ENCODE measurements at regions not wholly inside any gene's neighbourhood (a gene's known extent, or its start where the extent isn't known, plus 50 kb on each side); places are given as distances from the start of the nearest gene placed in this dataset.

DNA sequence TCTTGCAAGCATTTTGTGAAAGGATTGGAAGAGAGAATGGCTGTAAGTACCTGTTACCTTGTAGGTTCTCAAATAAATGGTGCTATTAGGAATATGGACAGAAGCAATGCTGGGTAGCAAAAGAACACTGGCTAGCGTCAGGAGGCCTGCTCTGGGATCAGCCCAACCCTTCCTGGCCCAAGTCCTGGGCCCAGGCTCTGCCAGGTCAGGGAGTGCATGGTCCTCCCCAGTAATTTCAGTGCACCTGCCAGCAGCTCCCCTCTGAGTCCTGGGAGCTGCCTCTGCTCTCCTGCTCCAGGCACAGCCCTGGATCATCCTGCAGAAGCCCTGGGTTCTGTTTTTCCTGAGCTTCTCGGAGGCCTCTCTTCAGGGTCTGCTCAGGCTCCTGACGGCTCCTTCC is 89.5 kb upstream of the ARAP3 start:
- Histone ChIP-seq H3K4me3 (replicated peaks; ENCODE audit: low read depth, low read length) (no peak overlapping the region), H3K27me3 (replicated peaks; ENCODE audit: control insufficient read depth, insufficient read depth, low read length) (no peaks in the 10 kb centered on the region; the same call in none of the 2 replicates), H3K36me3 (ENCODE audit: control insufficient read depth, insufficient read depth, low read length) (no peaks in the 10 kb centered on the region)
- TF ChIP-seq, protein P1, sequence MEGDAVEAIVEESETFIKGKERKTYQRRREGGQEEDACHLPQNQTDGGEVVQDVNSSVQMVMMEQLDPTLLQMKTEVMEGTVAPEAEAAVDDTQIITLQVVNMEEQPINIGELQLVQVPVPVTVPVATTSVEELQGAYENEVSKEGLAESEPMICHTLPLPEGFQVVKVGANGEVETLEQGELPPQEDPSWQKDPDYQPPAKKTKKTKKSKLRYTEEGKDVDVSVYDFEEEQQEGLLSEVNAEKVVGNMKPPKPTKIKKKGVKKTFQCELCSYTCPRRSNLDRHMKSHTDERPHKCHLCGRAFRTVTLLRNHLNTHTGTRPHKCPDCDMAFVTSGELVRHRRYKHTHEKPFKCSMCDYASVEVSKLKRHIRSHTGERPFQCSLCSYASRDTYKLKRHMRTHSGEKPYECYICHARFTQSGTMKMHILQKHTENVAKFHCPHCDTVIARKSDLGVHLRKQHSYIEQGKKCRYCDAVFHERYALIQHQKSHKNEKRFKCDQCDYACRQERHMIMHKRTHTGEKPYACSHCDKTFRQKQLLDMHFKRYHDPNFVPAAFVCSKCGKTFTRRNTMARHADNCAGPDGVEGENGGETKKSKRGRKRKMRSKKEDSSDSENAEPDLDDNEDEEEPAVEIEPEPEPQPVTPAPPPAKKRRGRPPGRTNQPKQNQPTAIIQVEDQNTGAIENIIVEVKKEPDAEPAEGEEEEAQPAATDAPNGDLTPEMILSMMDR (IDR thresholded peaks at IDR 0.05; ENCODE audit: insufficient read depth, low read length, poor library complexity, severe bottlenecking), result no peak
- no peak for DNase-seq (ENCODE audit: extremely low read depth, insufficient read length)

DNA sequence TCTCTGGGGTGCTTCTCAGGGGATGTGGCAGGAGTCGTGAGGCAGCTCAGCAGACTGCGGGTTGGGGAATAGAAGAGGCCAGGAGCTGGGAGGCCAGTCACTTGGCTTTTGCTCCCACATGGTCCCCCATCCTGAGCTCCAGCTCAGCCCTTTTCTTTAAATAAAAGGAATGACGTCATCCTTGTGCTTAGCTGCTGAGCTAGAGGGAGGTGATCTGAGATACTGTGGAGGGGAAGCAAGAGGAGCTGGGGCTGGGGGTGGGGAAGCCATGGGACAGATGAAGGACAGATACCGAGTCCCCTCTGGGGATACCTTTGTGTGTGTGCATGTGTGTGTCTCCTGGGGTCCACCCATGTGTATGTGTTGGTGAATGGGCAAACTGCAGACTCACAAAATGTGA is 89.0 kb upstream of the ARAP3 start:
- TF ChIP-seq, protein P1 (IDR thresholded peaks at IDR 0.05; ENCODE audit: insufficient read depth, low read length, poor library complexity, severe bottlenecking), result no peak
- H3K4me3 ChIP-seq (replicated peaks; ENCODE audit: low read depth, low read length), result no peak overlapping the region
- no peaks in the 10 kb centered on the region for H3K36me3 ChIP-seq (ENCODE audit: control insufficient read depth, insufficient read depth, low read length)
- DNase-seq (ENCODE audit: extremely low read depth, insufficient read length), result no peak
- H3K27me3 ChIP-seq (replicated peaks; ENCODE audit: control insufficient read depth, insufficient read depth, low read length), result no peaks in the 10 kb centered on the region; the same call in none of the 2 replicates

DNA sequence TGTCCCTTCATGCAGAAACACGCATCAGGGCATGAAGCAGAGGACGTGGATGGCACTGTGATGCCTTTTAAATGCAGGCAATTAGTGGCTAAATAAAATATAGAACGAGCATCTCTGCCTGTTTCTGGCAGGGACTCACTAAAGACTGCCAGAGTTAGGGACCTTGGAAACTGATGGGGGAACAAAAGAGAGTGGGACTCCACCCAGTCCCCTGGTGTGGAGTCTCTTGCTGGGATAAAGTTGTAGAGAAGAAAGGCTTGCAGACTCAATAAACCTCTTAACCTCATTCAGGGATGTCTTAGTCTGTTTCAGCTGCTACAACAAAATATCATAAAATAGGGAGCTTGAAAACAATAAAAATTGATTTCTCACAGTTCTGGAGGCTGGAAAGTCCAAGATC is 87.6 kb upstream of the ARAP3 start:
- TF ChIP-seq, protein P1 (IDR thresholded peaks at IDR 0.05; ENCODE audit: insufficient read depth, low read length, poor library complexity, severe bottlenecking), result no peak
- no peaks in the 10 kb centered on the region; the same call in none of the 2 replicates for H3K27me3 ChIP-seq (replicated peaks; ENCODE audit: control insufficient read depth, insufficient read depth, low read length)

DNA sequence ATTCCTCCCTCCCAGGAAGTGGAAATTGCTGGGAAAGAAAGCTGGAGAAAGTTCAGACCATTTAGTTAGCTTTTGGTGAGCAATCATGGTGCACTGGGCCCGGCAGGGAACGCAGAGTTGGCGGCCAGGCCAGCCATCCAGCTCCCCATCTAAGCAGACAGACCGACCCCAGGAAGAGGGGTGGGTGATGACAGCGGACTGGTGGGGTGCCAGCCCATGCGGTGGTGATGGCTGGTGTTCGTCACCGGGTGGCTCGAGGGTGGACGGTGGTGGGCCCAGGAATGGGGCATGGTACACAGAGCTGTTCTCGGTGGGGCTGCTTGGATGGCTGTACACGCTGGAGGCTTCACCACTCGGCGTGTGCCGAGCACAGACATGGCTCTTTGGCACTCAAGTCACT is 85.6 kb upstream of the ARAP3 start:
- no peak overlapping the region for H3K4me3 ChIP-seq (replicated peaks; ENCODE audit: low read depth, low read length)
- H3K36me3 ChIP-seq (ENCODE audit: control insufficient read depth, insufficient read depth, low read length), result no peaks in the 10 kb centered on the region
- no peak for DNase-seq (ENCODE audit: extremely low read depth, insufficient read length)
- TF ChIP-seq, protein P1 (IDR thresholded peaks at IDR 0.05; ENCODE audit: insufficient read depth, low read length, poor library complexity, severe bottlenecking), result no peak
- no peaks in the 10 kb centered on the region; the same call in none of the 2 replicates for H3K27me3 ChIP-seq (replicated peaks; ENCODE audit: control insufficient read depth, insufficient read depth, low read length)

More for the DNA sequence above, 87.6 kb upstream of the ARAP3 start:
- no peak for DNase-seq (ENCODE audit: extremely low read depth, insufficient read length)
- no peaks in the 10 kb centered on the region for H3K36me3 ChIP-seq (ENCODE audit: control insufficient read depth, insufficient read depth, low read length)
- no peak overlapping the region for H3K4me3 ChIP-seq (replicated peaks; ENCODE audit: low read depth, low read length)

DNA sequence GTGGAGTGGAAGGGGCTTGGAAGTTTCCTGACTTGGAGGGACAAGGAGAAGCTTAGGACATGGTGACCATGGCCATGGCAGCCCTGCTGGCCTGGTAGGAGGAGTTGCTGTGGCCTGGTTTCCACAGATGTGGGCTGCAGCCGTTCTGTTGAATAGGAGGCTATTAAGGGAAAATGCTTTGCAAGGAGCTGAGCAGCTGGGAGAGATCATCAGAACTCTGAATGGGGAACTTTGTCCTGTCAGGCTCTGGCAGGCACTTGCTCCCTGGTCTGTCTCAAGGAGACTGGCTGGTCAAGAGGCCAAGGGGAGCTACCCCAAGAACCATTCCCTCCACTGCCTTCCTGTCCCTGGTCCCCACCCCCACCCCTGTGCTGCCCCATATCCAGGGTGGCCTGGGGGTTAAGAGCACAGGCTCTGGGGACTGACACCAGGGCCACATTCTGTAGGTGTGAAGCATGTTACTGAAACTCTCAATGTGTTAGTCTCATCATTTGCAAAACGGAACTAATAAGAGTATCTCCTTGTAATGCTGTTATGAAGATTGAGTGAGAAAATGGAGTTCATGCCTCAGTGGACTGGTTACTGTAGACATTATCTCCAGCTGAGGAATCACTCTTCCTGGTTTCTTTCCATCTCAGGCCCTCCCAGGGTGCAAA is 84.0 kb upstream of the ARAP3 start:
- no peaks in the 10 kb centered on the region; the same call in none of the 2 replicates for H3K27me3 ChIP-seq (replicated peaks; ENCODE audit: control insufficient read depth, insufficient read depth, low read length)

More for the DNA sequence above, 84.0 kb upstream of the ARAP3 start:
- TF ChIP-seq, protein P1 (IDR thresholded peaks at IDR 0.05; ENCODE audit: insufficient read depth, low read length, poor library complexity, severe bottlenecking), result no peak
- Histone ChIP-seq H3K4me3 (replicated peaks; ENCODE audit: low read depth, low read length) (no peak overlapping the region), H3K36me3 (ENCODE audit: control insufficient read depth, insufficient read depth, low read length) (no peaks in the 10 kb centered on the region)
- no peak for DNase-seq (ENCODE audit: extremely low read depth, insufficient read length)

All from GM06990 (cell line).